Activated CD8-positive, alpha-beta T cell treated with anti-CD3 and anti-CD28 coated beads for 36 hours (primary cell): ENCODE measurements at regions not wholly inside any gene's neighbourhood (a gene's known extent, or its start where the extent isn't known, plus 50 kb on each side); places are given as distances from the start of the nearest gene placed in this dataset.

ENCODE experiments used
- ATAC-seq: fragments of 200-7000 bp; cut with Tn5 transposase; one replicate; pipeline ENCODE4 v1.10.0; 2021; ENCODE audit warnings: mild to moderate bottlenecking, moderate library complexity
- CTCF ChIA-PET: fragments of 350-600 bp; sonication (Branson Sonifier 250); formaldehyde crosslinking; loops from one replicate; lab custom pipeline; 2021; ENCODE audit warnings: antibody characterized with exemption; lab: Charles Lee
- POLR2A ChIA-PET: fragments of 350-600 bp; sonication (Branson Sonifier 250); formaldehyde crosslinking; loops from one replicate; lab custom pipeline; 2021; ENCODE audit warnings: antibody characterized with exemption; lab: Charles Lee
- DNase-seq: peaks from one replicate; pipeline ENCODE4 v3.0.0-alpha.2; 2020
- H3K27ac Mint-ChIP-seq: one replicate; pipeline ENCODE4 v1.8.0; 2021; ENCODE audit warnings: mild to moderate bottlenecking, mixed read lengths
- H3K27me3 Mint-ChIP-seq: one replicate; pipeline ENCODE4 v1.8.0; 2021; ENCODE audit warnings: mixed read lengths
- H3K36me3 Mint-ChIP-seq: one replicate; pipeline ENCODE4 v1.8.0; 2021; ENCODE audit warnings: low read depth, mixed read lengths
- H3K4me1 Mint-ChIP-seq: one replicate; pipeline ENCODE4 v1.8.0; 2021; ENCODE audit warnings: low read depth, mixed read lengths
- H3K4me3 Mint-ChIP-seq: one replicate; pipeline ENCODE4 v1.8.0; 2021; ENCODE audit warnings: mild to moderate bottlenecking, moderate library complexity, mixed read lengths
- H3K9me3 Mint-ChIP-seq: one replicate; pipeline ENCODE4 v1.8.0; 2021; ENCODE audit warnings: mixed read lengths
- CTCF ChIP-seq: fragments of 200-600 bp; IDR thresholded peaks from one replicate; pipeline ENCODE4 v1.8.0; 2022; ENCODE audit warnings: antibody characterized with exemption, mild to moderate bottlenecking
- intact Hi-C: fragments of 100-400 bp; cut with micrococcal nuclease; formaldehyde crosslinking; loops from one replicate; pipeline ENCODE4 v1.10.0; 2022

DNA sequence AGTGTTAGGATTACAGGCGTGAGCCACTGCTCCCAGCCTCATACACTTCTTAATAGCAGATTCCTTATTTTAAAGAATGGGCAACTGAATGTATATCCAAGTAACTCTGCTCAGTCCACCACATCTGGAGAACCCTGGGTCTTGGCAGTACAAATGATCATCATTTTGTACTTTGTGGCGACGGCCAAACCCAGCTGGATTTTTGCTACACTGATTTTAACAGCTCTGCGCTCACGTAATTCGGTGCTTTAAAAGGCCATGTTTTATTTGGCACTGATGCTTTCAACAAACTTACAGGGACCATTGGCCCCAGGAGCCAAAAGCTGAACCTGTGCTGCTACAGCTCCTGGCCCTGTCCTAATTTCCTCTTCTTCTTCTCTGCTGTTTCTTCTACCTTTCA is 60.8 kb upstream of the PDE3B start:
- Mint-ChIP-seq H3K4me3 (no peak overlapping the region), H3K27ac (peak overlapping the region; percentile 41), H3K4me1 (peaks cover 66% of the 10 kb centered on the region), H3K36me3 (peaks cover 73% of the 10 kb centered on the region), H3K9me3 (peaks cover 17% of the 10 kb centered on the region), H3K27me3 (no peaks in the 10 kb centered on the region)
- intact Hi-C loops = no loop called here
- no peak for TF ChIP-seq CTCF
- DNase-seq = no peak
- ChIA-PET CTCF (no interaction called here), POLR2A (interaction anchor here (0.7 to 1.0 kb wide), 2 partner anchors 24 to 39 kb away, joined by 4 read pairs; no protein-coding TSS in a partner anchor)
- ATAC-seq = no peak

DNA sequence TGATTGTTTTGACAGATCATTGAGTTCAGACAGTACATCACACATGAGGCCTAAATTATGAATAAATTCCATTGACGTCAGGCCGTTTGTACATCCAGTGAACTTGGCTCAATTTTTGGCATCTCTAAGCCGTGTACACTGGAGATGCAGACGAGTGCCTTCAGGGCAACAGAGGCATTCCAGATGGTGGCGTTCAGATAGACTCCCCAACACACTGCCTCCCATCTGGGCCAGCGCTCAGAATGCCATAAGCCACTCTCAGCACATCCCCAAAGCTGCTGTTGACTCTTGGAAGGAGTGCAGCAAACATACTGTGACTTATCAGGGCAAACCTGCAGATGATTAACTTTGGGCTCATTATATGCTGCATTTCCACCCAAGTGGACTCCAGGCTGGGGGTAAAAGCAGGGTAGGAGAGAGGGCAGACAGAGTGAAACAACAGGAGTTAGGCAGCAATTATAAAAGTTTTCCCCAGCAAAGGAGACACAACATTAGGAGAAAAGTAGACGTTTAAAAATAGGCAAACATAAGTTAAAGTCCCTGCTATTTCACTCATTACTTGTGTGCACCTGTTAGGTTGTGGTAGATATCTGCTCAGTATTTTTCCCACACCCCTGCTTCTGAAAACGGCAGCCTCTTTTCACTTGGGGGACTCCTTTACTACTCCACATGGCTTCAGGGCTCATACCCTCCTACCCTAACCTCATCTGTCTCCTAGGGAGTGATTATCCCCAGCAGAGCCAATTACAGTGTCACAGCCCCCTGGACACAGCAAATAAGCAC is 60.2 kb upstream of the PDE3B start:
- no peak for DNase-seq
- H3K27me3 Mint-ChIP-seq = no peaks in the 10 kb centered on the region
- H3K4me1 Mint-ChIP-seq = peaks cover 59% of the 10 kb centered on the region
- POLR2A ChIA-PET = interaction anchor here (1.0 kb wide), 1 partner anchor 39 kb away, joined by 4 read pairs; no protein-coding TSS in a partner anchor
- no peak for ATAC-seq
- H3K9me3 Mint-ChIP-seq = peaks cover 15% of the 10 kb centered on the region
- intact Hi-C loops = no loop called here
- H3K27ac Mint-ChIP-seq = peak overlapping the region; percentile 41
- H3K36me3 Mint-ChIP-seq = peaks cover 73% of the 10 kb centered on the region
- H3K4me3 Mint-ChIP-seq = no peak overlapping the region
- no peak for TF ChIP-seq CTCF
- CTCF ChIA-PET = no interaction called here

GRCh38 chr11:14584035-14584363 is 59.6 kb upstream of the PDE3B start:
- TF ChIP-seq CTCF = no peak
- ChIA-PET POLR2A (no interaction called here), CTCF (no interaction called here)
- peaks cover 56% of the 10 kb centered on the region for H3K4me1 Mint-ChIP-seq
- no peaks in the 10 kb centered on the region for H3K27me3 Mint-ChIP-seq
- no peak overlapping the region for H3K27ac Mint-ChIP-seq
- H3K36me3 Mint-ChIP-seq = peaks cover 72% of the 10 kb centered on the region
- DNase-seq (no peak), ATAC-seq (no peak)
- intact Hi-C loops = no loop called here
- H3K4me3 Mint-ChIP-seq = no peak overlapping the region
- H3K9me3 Mint-ChIP-seq = peaks cover 15% of the 10 kb centered on the region

GRCh38 chr11:14584595-14584994 is 59.0 kb upstream of the PDE3B start:
- ChIA-PET POLR2A (no interaction called here), CTCF (interaction anchor here (1.1 kb wide), 1 partner anchor 116 kb away, joined by 3 read pairs; no protein-coding TSS in a partner anchor)
- DNase-seq (no peak), ATAC-seq (no peak)
- no peak for TF ChIP-seq CTCF
- Mint-ChIP-seq H3K27me3 (no peaks in the 10 kb centered on the region), H3K4me3 (no peak overlapping the region), H3K27ac (peak overlapping the region; percentile 67), H3K9me3 (peaks cover 15% of the 10 kb centered on the region), H3K36me3 (peaks cover 70% of the 10 kb centered on the region), H3K4me1 (peaks cover 50% of the 10 kb centered on the region)
- intact Hi-C loops = no loop called here

- H3K9me3 Mint-ChIP-seq = peaks cover 10% of the 10 kb centered on the region
- ATAC-seq = no peak
- intact Hi-C loops = no loop called here
- DNase-seq = no peak
- peaks cover 50% of the 10 kb centered on the region for H3K4me1 Mint-ChIP-seq
- ChIA-PET CTCF (interaction anchor here (0.6 to 1.1 kb wide), 4 partner anchors 52 to 389 kb away, joined by 3 read pairs; no protein-coding TSS in a partner anchor), POLR2A (no interaction called here)
- peaks cover 70% of the 10 kb centered on the region for H3K36me3 Mint-ChIP-seq
- H3K4me3 Mint-ChIP-seq = no peak overlapping the region
- peak overlapping the region; percentile 36 for H3K27ac Mint-ChIP-seq
- H3K27me3 Mint-ChIP-seq = no peaks in the 10 kb centered on the region
- TF ChIP-seq CTCF = no peak
These were observed 58.2 kb upstream of the PDE3B start for GRCh38 chr11:14585438-14585837.
